Prostate gland (tissue), 2 donors: ENCODE measurements at regions not wholly inside any gene's neighbourhood (a gene's known extent, or its start where the extent isn't known, plus 50 kb on each side); places are given as distances from the start of the nearest gene placed in this dataset.

Source experiments
- CTCF ChIP-seq, 4 experiments: fragments of 200-600 bp in 2 of 4; fragments of 450-650 bp in 2 of 4; sonication (generic) in 2 of 4; IDR thresholded peaks; 1 replicate in 3 of 4; 2 replicates in 1 of 4; pipeline ENCODE4 v1.5.1; 2016 to 2019; ENCODE audit warnings: antibody characterized with exemption in 4 of 4, mild to moderate bottlenecking in 2 of 4, moderate library complexity in 2 of 4
- POLR2A ChIP-seq: fragments of 450-650 bp; IDR thresholded peaks from one replicate; pipeline ENCODE4 v1.6.1; 2016; ENCODE audit warnings: antibody characterized with exemption, mild to moderate bottlenecking
- POLR2AphosphoS5 ChIP-seq: sonication (generic); formaldehyde crosslinking; IDR thresholded peaks from one replicate; pipeline ENCODE4 v1.6.1; 2017; ENCODE audit warnings: antibody characterized with exemption

- no peak for TF ChIP-seq POLR2AphosphoS5
- no peak for TF ChIP-seq CTCF (IDR thresholded peaks at IDR 0.05)
- no peak for TF ChIP-seq POLR2A
These were observed 318.7 kb downstream of the TLE1 start for GRCh38 chr9:81370650-81371049.
